GM19397 (cell line): ENCODE measurements at regions not wholly inside any gene's neighbourhood (a gene's known extent, or its start where the extent isn't known, plus 50 kb on each side); places are given as distances from the start of the nearest gene placed in this dataset.

ENCODE experiments used
- ATAC-seq: cut with Tn5 transposase; IDR thresholded peaks from one replicate; pipeline ENCODE4 v1.9.1; 2021; ENCODE audit warnings: mild to moderate bottlenecking, moderate library complexity; ENCODE audit not compliant: unreplicated experiment

DNA sequence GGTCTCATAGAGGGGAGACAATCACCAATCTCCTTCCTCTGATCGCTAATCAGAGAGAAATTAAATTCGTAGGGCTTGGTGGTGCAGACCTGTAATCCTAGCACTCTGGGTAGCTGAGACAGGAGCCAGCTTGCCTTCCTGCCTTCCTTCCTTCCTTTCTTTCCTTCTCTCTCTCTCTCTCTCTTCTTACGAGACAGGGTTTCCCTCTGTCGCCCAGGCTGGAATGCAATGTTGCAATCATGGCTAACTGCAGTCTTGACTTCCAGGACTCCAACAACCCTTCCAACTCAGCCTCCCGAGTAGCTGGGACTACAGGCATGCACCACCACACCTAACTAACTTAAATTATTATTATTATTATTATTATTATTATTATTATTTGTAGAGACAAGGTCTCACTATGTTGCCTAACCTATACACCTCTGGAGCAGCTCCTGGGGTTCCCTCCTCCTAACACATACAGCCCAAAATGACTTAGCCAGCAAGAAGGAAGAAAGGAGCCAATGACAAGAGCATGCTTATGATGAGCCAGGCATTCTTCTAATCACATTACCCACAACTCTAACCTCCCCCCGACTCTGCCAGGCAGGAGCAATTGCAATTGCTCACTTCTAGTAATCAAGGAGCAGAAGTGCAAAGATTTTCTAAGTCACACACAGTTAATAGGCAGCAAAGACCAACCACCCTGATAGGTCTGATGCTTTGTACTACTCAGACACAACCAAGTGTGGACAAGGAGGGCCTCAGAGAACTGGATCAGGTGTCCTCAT is 105.4 kb upstream of the F3 start:
- no peak for ATAC-seq

DNA sequence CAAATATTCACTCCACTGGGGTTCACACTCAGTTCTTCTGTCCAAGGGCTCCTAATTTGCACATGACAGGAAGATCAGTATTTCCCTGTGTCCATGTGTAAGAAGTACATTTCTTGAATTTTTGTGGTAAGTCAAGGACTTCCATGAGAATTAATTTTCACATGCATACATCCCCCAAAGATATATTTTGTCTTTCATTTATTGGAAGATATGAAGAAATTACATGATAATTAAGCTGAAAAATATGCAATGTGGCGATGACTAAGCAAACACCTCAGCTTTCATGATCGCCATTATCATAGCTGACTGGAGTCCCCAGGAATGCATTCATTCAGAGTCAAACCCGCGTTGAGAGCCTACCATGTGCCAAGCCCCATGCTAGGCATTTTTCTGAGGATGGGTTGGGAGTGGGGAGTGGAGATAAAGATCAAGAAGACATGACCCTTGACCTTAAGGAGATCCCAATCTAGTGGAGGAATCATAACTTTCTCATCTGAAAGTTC is 104.6 kb upstream of the F3 start:
- ATAC-seq: no peak

DNA sequence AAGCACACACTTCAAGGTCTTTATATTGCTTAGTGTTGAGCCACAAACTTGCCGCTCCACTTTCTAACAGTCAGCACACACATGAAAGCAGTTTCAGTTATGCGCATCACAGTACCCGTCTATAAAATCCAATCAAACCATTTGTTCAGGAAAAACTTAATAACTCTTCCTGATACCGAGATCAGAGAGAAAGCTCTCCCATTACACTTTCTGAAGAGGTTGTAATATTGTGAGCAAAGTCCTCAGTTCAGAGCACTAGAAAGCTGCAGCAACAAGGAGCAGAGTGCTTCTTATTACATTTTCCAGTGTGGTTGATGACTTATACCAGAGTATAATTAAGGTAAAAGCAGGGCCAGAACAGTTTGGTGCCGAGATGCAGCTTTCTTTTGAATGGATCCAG is 102.8 kb upstream of the F3 start:
- no peak for ATAC-seq

DNA sequence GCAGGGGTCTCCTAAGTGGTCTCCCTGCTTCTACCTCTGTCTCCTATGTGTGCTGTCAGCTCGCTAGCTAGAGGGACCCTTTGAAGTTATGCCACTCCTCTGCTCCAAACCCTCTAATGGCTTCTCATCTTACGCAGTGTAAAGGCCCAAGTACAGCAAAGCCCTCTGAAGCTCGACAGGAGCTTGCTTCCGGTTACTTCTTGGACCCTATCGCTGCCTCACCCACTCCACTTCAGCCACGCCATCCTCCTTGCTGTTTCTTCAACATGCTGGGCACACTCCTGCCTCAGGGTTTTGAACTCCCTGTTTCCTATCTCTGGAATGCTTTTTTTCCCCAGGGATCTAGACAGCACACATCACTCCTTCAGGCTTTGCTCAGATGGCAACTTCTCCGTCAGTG is 102.3 kb upstream of the F3 start:
- no peak for ATAC-seq

DNA sequence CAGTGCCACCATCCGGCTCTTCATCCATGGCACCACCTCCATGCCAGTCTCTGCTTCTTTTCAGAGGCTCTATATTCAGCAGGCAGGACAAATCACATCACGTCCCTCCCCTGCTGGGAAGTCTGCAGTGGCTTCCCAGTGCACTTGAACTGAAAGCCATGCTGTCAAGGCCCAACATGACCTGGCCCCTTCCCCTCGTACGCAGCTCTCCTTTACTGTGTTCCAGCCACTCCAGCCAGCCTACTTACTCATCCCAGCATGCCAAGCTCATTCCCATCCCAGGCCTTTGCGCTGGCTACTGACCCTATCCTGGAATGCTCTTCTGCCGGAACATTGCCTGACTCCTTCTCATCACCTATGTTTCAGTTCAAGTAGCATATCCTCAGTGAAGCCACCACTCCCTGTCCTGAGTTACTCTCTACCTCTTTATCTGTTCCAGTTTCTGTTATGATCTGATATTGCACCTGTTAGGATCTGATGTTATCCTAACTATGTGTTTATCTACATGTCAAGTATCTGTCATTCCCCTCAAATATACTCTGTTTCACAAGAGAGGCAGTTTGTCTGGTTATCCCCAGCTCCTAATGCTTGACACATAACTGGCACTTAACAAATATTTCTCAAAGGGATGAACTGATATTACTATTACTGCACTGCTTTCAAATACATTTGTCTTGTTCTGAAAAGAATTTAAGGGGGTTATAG is 101.2 kb upstream of the F3 start:
- ATAC-seq: no peak

DNA sequence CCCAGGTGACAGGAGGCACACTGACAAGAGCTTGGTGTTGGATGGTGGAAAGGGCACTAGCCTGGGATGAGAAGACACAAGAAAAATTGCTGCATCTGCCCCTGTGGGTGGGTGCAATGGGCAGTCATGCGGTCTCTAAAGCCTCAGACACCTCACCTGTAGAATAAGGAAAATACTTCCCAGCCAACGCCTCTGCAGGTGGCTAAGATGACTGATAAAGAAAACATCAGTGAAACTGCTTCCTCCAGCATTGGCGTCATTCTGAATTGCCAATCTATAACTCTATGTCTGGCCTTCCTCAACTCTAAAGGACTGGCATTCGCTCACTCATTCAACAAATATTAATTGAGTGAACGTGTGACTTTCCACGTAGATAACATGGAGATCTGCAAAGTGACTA is 100.4 kb upstream of the F3 start:
- ATAC-seq: no peak

DNA sequence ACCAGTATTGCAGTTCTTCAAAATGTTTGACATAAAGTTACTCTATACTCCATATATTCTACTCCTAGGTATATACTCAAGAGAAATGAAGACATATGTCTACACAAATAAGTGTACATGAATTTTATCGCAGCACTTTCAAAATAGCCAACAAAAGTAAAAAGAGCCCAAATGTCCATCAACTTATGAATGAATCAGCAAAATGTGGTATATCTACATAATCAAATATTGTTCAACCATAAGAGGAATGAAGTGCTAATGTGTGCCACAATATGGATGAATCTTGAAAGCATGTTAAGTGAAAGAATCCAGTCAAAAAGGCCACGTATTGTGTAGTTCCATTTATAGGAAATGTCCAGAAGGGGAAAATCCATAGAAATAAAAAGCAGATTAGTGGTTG is 98.6 kb upstream of the F3 start:
- no peak for ATAC-seq

DNA sequence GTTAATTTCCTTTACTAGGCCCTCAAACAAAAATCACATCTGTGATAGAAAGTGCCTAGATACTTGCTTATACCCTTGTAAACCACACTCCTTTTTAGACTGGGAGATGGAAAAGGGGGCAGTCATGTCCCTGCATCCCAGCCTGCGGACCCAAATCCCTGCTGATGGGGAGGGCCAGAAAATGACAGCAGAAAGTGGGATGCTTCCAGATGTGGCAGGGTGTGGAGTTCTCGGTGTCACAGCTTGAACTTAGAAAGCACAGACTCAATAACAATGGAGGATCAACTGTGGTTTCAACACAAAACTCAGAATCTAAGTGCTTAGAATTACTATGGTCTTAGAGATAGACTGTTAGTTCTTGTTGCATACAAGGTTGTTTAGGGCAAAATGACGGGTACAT is 95.6 kb upstream of the F3 start:
- ATAC-seq: no peak

DNA sequence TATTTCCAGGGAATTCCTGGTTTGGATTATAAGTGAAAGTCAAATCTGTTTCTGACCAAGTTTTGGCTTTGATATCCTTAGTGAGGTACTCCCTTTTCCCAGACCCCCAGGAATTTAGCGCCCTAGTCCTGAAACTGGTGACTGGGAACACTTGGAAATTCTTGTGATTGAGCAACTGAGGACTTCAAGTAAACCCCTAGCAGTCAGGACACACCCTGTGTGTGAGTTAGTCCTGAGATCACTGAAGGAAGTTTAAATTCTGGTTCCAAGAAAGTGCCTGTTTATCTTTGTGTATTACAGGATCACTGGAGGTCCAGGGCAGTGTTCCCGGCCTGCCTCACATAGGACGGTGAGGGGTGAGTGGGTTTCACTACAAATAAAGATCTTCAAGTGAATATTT is 95.1 kb upstream of the F3 start:
- no peak for ATAC-seq

DNA sequence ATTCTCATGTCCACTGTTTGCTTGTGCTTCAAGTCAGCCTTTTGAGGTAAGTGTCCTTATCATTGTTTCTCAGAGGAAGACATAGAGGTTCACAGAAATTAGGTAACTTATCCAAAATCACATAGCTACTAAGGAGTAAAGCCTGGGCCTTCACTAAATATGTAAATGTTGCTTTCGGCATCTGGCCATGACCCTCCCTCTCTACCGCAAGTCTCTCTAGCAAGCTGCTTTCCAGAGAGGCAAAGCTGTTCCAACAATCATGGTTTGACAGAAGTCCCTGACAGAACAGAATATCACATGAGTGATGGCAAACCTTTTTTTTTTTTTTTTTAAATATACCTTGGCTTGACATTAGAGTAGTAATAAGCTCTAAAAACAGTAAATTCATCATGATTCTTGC is 94.5 kb upstream of the F3 start:
- no peak for ATAC-seq

DNA sequence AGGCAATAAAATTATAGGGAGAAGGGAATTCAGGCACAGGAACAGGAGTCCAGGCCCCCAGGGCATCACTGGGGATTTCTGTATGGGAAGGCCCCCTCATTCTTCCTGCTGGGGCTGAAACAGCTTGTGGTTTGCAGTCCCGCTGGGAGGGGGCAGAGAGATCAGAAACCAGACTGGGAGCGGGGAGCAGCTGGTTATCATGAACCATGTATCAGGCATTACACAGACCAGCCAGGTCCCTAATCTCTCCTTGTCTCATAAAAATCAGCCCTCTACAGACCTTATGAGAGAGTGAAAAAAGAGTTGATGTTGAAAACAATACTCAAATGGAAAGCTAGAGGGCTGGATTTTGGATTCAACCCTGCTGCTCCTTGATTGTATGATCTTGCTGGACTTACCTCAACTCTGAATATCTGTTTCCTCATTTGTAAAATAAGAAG is 93.4 kb upstream of the F3 start:
- ATAC-seq: no peak

DNA sequence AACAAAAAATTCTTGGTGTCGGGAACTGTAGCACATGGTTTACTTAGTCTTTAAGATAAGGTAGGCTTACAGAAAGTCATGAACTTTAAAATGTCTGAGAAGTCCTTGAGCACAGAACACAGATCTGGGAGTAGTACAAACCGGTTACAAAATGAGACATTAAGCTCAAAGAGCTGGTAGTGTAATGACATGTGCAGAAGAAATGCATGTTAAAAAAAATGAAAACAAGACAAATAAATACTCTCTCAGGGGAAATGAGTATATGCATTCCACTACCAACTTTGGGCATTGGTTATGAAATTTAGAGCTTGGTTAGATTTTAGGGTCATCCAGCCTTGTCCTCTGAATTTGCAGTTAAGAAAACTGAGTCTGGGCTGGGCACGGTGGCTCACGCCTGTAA is 91.5 kb upstream of the F3 start:
- no peak for ATAC-seq

DNA sequence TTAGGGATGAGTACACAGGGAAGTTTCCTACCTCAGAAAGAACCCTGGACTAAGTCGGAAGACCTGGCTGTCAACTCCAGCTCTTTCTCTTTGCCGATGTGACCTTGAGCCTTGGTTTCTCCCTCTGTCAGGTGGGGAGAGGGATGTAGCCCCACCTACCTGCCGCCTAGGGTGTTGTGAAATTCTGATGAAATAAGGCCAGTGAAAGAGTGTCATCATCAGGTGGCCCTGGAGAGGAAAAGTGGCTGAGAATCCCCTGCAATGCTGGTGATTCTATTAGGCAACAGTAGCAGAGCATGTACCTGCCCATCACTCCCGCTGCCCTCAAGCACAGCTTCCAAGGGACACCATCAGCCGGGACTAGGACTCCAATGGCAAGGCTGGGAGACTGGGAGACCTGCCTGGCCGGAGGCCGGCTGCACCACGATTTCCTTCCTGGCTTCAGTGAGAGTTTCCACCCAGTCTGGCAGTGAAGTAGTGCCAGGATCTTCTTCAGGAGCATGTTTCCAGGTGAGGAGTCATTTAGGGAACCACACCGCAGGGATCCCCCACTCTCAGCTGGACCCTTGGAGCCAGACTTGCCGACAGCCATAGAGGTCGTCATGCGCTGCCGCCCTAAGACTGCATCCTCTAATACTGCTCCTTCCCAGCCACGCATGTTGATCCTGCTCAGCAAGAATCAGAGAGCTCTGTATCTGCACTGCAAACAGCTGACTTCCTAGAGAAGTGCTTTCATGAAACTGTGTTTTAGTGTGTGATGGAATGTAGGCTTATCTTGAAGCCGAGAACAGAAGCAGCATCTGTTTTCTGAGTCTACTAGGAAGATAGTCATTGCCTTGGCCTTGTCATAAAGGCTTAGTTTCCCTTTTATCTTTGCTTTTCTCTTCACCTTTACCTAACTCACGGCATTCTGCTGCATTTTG is 88.0 kb upstream of the F3 start:
- no peak for ATAC-seq

DNA sequence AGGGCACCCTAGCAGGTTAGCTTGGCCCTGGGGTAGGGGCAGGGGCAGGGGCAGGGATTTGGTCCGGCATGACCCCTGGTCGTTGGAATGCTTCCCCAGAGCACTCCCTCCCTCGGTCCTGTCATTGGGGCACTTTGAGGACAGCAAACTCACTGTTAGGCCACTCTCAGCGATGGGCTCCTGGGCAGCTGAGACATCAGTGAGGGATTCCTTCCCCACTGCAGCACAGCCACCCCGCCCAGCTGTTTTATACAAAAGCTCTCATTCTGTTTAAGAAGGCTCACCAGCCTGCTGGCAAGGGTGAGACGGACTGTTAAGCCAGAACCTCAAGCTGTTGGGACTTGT is 86.9 kb upstream of the F3 start:
- ATAC-seq: no peak

DNA sequence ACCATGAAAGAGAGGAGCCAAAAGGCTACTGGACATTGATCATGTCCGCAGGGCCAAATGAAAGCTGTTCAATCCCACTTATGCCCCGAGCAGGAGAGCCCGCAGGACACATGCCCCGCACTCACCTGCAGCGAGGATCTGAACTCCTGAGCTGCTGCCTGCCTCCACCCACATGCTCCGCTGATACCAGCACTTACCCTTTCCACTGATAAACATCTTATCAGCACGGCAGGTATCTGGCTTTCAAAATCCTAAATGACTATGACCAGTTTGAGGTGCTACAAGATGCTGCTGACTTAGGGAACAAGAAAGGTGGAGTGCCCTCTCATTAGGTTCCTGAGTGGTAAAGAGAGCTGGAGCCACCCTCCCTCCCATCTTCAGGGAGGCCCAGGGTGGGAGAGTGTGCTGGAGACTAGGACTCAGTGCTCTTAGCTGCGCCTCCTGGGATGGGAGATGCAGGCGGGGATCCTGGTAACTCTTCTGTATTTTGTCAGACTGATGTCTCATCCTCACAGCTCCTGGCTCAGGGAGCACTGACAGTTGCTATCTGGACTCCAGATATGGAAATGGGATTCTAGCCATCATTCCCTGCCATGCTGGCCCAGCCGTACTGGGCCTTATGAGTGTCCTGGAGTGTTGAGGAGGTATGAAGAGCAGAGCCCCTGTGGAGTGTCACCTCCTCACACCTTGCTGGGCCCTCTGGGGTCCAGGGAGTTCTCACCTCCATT is 86.4 kb upstream of the F3 start:
- no peak for ATAC-seq

DNA sequence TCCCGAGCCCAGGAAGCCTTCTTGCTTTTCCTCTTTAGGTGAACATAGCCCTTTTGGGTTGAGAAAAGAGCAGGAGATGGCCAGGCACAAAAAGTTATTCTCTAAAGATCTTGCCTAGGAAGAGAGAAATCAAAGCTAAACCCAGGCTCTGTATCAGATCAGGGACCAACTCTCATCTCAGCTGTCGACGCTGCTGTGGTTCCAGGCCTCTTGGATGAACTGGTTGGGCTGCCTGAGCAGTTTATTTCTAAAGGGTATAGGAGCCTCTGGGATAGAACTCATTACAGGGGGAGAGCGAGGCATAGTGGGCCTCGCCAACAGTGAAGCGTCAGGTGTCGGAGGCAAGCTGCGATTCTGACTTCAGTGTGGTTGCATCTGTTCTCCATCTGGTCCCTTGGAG is 82.6 kb upstream of the F3 start:
- no peak for ATAC-seq

DNA sequence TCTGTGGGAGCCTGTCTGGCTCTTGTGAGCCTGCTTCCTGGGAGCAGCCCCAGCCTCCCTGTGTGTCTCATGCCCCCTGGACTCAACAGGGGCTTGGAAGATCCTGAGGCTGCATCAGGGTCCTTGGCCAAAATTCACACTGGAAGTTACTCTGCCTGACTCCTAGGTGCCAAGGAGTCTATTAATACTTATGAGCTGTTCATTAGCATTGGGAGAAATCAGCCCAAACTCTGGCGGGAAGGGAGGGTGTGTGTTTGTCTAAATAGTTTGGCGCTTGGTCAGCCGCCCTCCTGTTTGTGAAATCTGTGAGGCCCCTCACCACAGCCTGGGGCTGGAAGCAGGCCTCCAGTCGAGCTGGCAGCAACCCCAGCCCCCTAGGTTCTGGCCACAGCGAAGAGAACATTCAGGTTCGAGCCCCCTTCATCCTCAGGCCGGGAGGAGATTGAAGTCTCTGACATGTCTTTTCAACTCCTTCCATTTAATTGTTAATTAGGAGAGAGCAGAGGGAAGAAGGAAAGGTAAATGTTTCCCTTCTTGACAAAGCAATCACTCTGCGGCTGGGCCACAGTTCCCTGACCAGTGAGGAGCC is 82.1 kb upstream of the F3 start:
- no peak for ATAC-seq

DNA sequence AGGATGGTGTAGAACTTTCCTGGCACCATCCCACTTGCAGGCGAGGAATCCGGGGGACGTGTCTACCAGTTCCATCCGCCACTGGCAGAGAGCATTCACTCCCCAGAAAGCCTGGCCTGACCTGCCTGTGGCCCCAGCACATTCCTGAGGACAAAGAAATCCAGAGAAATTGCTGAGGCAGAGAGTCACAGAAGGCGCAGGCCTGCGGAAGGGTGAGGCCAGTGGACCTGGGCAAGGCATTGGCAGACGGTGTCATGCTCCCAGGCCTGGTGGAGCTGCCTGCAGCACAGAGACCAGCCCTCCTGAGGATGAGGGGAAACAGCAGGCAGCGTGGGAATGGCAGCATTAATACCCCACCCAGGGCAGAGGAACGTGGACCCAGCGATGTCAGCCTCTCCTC is 81.2 kb upstream of the F3 start:
- ATAC-seq: no peak

DNA sequence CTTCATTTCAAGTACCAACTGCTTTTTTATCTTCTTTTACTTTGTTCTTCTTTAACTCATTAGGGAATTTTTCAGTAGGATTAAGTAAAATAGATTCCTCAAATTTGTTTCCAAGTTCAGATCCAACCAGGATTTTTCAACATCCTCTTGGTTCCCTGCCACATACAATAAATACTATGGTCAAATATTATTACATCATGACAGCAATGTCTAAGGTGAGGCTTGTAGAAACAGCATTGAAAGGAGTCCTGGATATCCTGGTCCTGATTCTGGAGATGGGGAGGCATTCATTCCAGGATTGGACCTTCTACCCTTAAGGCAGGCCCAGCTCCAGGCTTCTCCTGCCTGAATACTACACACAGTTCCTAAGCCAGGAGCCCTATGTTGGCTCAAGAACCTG is 80.2 kb upstream of the F3 start:
- no peak for ATAC-seq

DNA sequence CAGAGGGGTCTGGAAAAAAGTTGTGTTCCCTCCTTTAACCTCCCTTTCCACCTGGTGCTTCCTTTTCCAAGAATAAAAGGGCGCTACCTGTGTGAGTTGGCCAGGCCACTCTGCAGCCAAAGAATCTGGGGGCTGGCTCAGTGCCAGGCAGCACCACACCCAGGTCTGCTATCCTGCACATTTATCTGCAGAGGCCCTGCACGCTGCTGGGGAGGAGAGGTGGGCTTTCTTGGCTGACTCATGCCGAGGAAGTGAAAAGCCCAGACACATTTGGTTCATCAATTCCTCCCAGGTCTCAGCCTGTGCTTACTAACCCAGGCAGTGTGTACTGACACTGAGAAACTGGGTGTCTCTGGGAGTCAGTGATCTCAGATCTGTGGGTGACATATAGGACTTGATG is 79.8 kb upstream of the F3 start:
- ATAC-seq: no peak
